ENCODE measurements at regions not wholly inside any gene's neighbourhood (a gene's known extent, or its start where the extent isn't known, plus 50 kb on each side); places are given as distances from the start of the nearest gene placed in this dataset.

DNA sequence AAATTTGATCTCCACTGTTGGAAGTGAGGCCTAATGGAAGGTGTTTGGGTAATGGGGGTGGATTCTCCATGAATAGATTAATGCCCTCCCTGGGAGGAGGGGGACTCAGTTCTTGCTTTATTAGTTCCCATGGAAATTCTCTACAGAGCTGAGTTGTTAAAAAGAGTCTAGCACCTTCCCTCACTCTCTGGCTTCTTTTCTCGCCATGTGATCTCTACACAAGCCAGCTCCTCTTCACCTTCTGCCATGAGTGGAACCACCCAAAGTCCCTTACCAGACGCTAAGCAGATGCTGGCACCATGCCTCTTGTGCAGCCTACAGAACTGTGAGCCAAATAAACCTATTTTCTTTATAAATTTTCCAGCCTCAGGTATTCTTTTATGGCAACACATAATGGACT, 465.8 kb upstream of the ANO5 start:
- TF ChIP-seq, protein P1, sequence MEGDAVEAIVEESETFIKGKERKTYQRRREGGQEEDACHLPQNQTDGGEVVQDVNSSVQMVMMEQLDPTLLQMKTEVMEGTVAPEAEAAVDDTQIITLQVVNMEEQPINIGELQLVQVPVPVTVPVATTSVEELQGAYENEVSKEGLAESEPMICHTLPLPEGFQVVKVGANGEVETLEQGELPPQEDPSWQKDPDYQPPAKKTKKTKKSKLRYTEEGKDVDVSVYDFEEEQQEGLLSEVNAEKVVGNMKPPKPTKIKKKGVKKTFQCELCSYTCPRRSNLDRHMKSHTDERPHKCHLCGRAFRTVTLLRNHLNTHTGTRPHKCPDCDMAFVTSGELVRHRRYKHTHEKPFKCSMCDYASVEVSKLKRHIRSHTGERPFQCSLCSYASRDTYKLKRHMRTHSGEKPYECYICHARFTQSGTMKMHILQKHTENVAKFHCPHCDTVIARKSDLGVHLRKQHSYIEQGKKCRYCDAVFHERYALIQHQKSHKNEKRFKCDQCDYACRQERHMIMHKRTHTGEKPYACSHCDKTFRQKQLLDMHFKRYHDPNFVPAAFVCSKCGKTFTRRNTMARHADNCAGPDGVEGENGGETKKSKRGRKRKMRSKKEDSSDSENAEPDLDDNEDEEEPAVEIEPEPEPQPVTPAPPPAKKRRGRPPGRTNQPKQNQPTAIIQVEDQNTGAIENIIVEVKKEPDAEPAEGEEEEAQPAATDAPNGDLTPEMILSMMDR (IDR thresholded peaks at IDR 0.05) = no peak

DNA sequence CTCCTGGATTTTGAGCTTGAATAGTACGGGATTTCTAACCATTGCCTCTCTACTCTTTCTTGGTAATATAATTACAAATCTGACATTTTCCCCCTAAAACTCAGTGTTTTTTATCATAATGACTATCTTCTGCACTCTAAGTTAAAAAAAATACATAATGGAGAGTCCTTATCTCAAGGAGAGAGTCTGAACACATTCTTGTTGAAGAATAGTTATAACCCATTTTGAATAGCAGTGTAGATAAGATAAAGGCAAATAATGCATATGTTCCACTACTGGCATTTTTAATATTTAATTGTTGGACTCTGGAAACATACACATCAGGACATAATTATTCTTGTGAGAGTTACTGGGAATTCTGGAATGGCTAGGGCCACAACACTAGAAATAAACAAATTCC, 456.5 kb upstream of the ANO5 start:
- TF ChIP-seq, protein P1 (IDR thresholded peaks at IDR 0.05) = no peak

- TF ChIP-seq, protein P1 (IDR thresholded peaks at IDR 0.05) = no peak
These were observed 431.9 kb upstream of the ANO5 start for GRCh38 chr11:21761000-21761399.

GRCh38 chr11:21768388-21768787, 424.5 kb upstream of the ANO5 start:
- TF ChIP-seq, protein P1 (IDR thresholded peaks at IDR 0.05) = no peak

GRCh38 chr11:21769188-21769587, 423.7 kb upstream of the ANO5 start:
- TF ChIP-seq, protein P1 (IDR thresholded peaks at IDR 0.05) = no peak

DNA sequence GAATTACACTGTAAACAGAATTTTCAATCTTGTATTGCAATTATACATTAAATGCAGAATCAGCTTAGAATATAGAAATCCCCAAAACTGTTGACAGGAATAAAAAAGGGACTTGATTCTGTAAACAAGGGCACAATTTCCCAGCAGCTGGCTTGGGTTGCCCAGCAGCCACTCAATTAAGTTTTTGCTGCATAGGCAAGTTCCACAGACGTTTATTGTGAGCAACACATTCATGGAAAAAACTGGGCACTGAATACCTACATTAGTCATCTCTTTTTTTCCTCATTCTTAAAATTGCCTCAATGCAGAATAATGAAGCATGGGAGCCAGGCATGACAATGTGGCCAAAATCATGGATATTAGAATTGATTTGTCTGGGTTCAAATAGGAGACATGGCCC, 421.8 kb upstream of the ANO5 start:
- TF ChIP-seq, protein P1 (IDR thresholded peaks at IDR 0.05) = no peak

DNA sequence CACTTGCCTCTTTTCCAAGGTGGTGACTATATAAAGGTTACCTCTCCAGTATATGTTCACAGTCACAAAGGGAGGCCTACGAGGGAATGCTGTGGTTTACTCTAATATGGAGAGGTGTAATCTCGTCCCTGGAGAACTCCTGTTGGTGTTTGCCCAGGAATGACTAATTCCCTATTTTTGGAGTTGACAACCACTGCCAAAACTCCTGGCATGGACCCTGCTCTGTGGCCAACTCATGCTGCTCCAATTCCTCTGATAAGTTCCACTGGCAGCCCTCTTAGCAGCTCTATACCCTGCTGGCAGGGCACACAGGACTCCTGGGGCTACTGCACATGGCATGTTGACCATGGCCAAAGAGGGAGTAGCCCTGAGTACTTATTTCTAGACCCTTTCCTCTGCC, 418.7 kb upstream of the ANO5 start:
- TF ChIP-seq, protein P1 (IDR thresholded peaks at IDR 0.05) = no peak

DNA sequence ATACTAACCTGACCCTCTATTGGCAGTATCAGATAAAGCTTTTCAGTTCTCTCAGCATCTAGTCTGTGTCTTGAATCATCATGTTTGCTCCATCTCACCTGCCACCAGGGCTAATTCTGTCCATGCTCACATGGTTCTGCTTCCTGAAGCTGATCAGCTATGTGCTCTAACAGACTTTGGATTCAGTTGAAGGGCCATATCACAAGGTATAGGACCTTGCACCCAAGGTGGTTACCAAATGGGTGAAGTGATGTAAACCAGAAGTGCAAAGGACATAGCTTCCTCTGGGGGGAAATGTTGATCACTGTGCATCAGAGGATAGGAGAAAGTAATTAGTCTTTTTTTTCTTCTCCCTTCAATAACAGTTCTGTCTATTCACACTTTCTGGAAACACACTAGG, 417.0 kb upstream of the ANO5 start:
- TF ChIP-seq, protein P1 (IDR thresholded peaks at IDR 0.05) = no peak

All from LNCAP (cell line).